ENCODE measurements at regions not wholly inside any gene's neighbourhood (a gene's known extent, or its start where the extent isn't known, plus 50 kb on each side); places are given as distances from the start of the nearest gene placed in this dataset.

- TF ChIP-seq EZH2 (IDR thresholded peaks at IDR 0.05; ENCODE audit: borderline replicate concordance, low read depth, low read length, severe bottlenecking) (no peak), CTCF (IDR thresholded peaks at IDR 0.05; ENCODE audit: extremely low read depth in 1 of 2, insufficient read depth in 1 of 2, low read depth in 1 of 2, low read length in 2 of 2) (no peak), POLR2A (IDR thresholded peaks at IDR 0.05; ENCODE audit: low read depth, low read length) (no peak), GATA2 (IDR thresholded peaks at IDR 0.05; ENCODE audit: insufficient read depth, insufficient read length, low read depth, low read length) (no peak), POLR2AphosphoS5 (IDR thresholded peaks at IDR 0.05; ENCODE audit: insufficient read depth, low read depth, low read length) (no peak), JUN (IDR thresholded peaks at IDR 0.05; ENCODE audit: borderline replicate concordance, insufficient read depth, insufficient read length, low read depth) (no peak)
These were observed 994.4 kb upstream of the SEL1L start for GRCh38 chr14:82528016-82528415.
